HepG2 (cell line): ENCODE measurements at regions not wholly inside any gene's neighbourhood (a gene's known extent, or its start where the extent isn't known, plus 50 kb on each side); places are given as distances from the start of the nearest gene placed in this dataset.

Experiments used
- ATAC-seq: fragments of 200-7000 bp; cut with Tn5 transposase; 3 replicates; pipeline ENCODE4 v1.9.1; 2020; ENCODE audit warnings: mild to moderate bottlenecking, moderate library complexity
- BruUV-seq: library from RNA; stranded (reverse); fragments of 400-500 nt; replicated peaks from 2 replicates; lab custom pipeline; 2021; lab: Mats Ljungman, UMichigan
- CTCF ChIA-PET: fragments of 300-600 bp; formaldehyde crosslinking; extraction: SDS; loops from one replicate; lab custom pipeline; 2021; ENCODE audit warnings: low total read pairs, inconsistent platforms, low intra/inter-chr PET ratio; lab: Yijun Ruan, JAX
- POLR2A ChIA-PET: fragments of 350-600 bp; sonication (Branson Sonifier 250); formaldehyde crosslinking; loops from one replicate; lab custom pipeline; 2020; ENCODE audit warnings: antibody characterized with exemption, inconsistent platforms; lab: Yijun Ruan, JAX
- DNase-seq: peaks from one replicate; pipeline ENCODE4 v3.0.0-alpha.2; 2015; ENCODE audit warnings: low spot score
- FAIRE-seq: peaks from 3 replicates; lab custom pipeline; 2011; peaks lifted over from hg19 to GRCh38; lab: Jason Lieb, UNC
- H2AFZ ChIP-seq: one replicate; pipeline ENCODE4 v1.6.1; 2011; ENCODE audit warnings: low read length, inconsistent platforms
- H3K27ac ChIP-seq: fragments of 300-600 bp; 3 replicates; pipeline ENCODE4 v1.8.0; 2011; ENCODE audit warnings: mixed run types, mild to moderate bottlenecking, mixed read lengths, low read length, inconsistent platforms; ENCODE audit not compliant: insufficient read depth; ENCODE audit errors: extremely low read length
- H3K27me3 ChIP-seq, 2 experiments: fragments of 200-600 bp in 1 of 2; 2 replicates in 1 of 2; 3 replicates in 1 of 2; pipeline versions ENCODE4 v1.6.0 to v1.8.0; 2011; ENCODE audit warnings: low read length in 2 of 2, mild to moderate bottlenecking in 2 of 2, moderate library complexity in 2 of 2, inconsistent platforms in 1 of 2; ENCODE audit not compliant: insufficient read depth in 2 of 2, control insufficient read depth in 1 of 2
- H3K36me3 ChIP-seq, 2 experiments: fragments of 200-600 bp in 1 of 2; replicated peaks in 1 of 2; 2 replicates in 1 of 2; 3 replicates in 1 of 2; pipeline versions ENCODE4 v1.5.1 to v1.8.0; 2011; ENCODE audit warnings: low read length in 2 of 2, inconsistent platforms in 1 of 2; ENCODE audit not compliant: insufficient read depth in 2 of 2, control insufficient read depth in 1 of 2
- H3K4me1 ChIP-seq: 2 replicates; pipeline ENCODE4 v1.5.1; 2012; ENCODE audit warnings: low read length, inconsistent platforms; ENCODE audit not compliant: insufficient read depth
- H3K4me2 ChIP-seq: 2 replicates; pipeline ENCODE4 v1.6.0; 2011; ENCODE audit warnings: low read depth, low read length, inconsistent platforms
- H3K4me3 ChIP-seq, 3 experiments: fragments of 200-600 bp in 1 of 3; sonication (generic), shearing (Covaris generic) in 1 of 3; replicated peaks in 1 of 3; 2 replicates each; pipeline ENCODE4 v1.5.1; 2011 to 2016; ENCODE audit warnings: low read length in 3 of 3, inconsistent platforms in 2 of 3, low read depth in 2 of 3, mild to moderate bottlenecking in 2 of 3, control low read depth in 1 of 3, mixed read lengths in 1 of 3; ENCODE audit not compliant: insufficient read depth in 1 of 3
- H3K79me2 ChIP-seq: one replicate; pipeline ENCODE4 v1.6.1; 2011; ENCODE audit warnings: low read length, inconsistent platforms; ENCODE audit not compliant: insufficient read depth
- H3K9ac ChIP-seq: 2 replicates; pipeline ENCODE4 v1.6.0; 2011; ENCODE audit warnings: mild to moderate bottlenecking, low read depth, low read length, inconsistent platforms; ENCODE audit not compliant: insufficient read depth
- H3K9me3 ChIP-seq: 2 replicates; pipeline ENCODE4 v1.5.1; 2012; ENCODE audit warnings: mild to moderate bottlenecking, low read length
- H4K20me1 ChIP-seq: 2 replicates; pipeline ENCODE4 v1.6.0; 2011; ENCODE audit warnings: inconsistent platforms, mild to moderate bottlenecking, low read length, moderate library complexity; ENCODE audit not compliant: insufficient read depth
- DNMT1 ChIP-seq: sonication (generic); formaldehyde crosslinking; IDR thresholded peaks from 2 replicates; pipeline ENCODE4 v1.5.1; 2020; ENCODE audit warnings: mild to moderate bottlenecking, missing genetic modification reagents
- ELF1 ChIP-seq: sonication (generic); formaldehyde crosslinking; IDR thresholded peaks from 2 replicates; pipeline ENCODE4 v1.4.0; 2020; ENCODE audit warnings: missing genetic modification reagents
- SRSF1 ChIP-seq: fragments of 200-400 bp; formaldehyde crosslinking; optimal IDR thresholded peaks from 2 replicates; pipeline ENCODE3; 2017; ENCODE audit warnings: mild to moderate bottlenecking, low read depth, low read length, moderate library complexity
- ZNF33B ChIP-seq: sonication (generic); formaldehyde crosslinking; IDR thresholded peaks from 2 replicates; pipeline ENCODE4 v1.5.1; 2020; ENCODE audit warnings: mild to moderate bottlenecking, missing genetic modification reagents
- ZNF567 ChIP-seq: sonication (generic); formaldehyde crosslinking; IDR thresholded peaks from 2 replicates; pipeline ENCODE4 v1.8.1; 2023; ENCODE audit warnings: mild to moderate bottlenecking, missing genetic modification reagents, borderline replicate concordance
- ZNF614 ChIP-seq: IDR thresholded peaks from 2 replicates; pipeline ENCODE4 v1.6.1; 2018; ENCODE audit warnings: missing biosample characterization, missing genetic modification reagents, inconsistent platforms, borderline replicate concordance
- ZNF703 ChIP-seq: sonication (generic); formaldehyde crosslinking; IDR thresholded peaks from 2 replicates; pipeline ENCODE4 v1.5.1; 2020; ENCODE audit warnings: missing genetic modification reagents, mild to moderate bottlenecking, moderate library complexity, borderline replicate concordance
- WGBS: methylation state at CpG from one replicate; pipeline ENCODE4 v1.1.6; 2017; ENCODE audit warnings: low lambda C conversion rate; 5-methylcytosine and 5-hydroxymethylcytosine counted together
- in situ Hi-C: cut with HindIII; loops from 2 replicates; pipeline ENCODE4 v1.10.0; 2017; ENCODE audit warnings: low pct_unique_long_range_greater_than_20kb; ENCODE audit not compliant: extremely low pct_ligation_motif_present
- intact Hi-C: fragments of 100-400 bp; cut with micrococcal nuclease; formaldehyde crosslinking; loops from one replicate; pipeline ENCODE4 v1.10.0; 2022; ENCODE audit not compliant: unreplicated experiment
- TF ChIP-seq, protein P1 (sequence below), 2 experiments: sonication (generic) in 1 of 2; formaldehyde crosslinking in 1 of 2; IDR thresholded peaks; 2 replicates each; pipeline versions ENCODE4 v1.4.0 to v1.6.1; 2016 to 2020; ENCODE audit warnings: borderline replicate concordance in 1 of 2, low read depth in 1 of 2, mild to moderate bottlenecking in 1 of 2, missing genetic modification reagents in 1 of 2
- TF ChIP-seq, protein P2 (sequence below): sonication (generic); formaldehyde crosslinking; IDR thresholded peaks from one replicate; pipeline ENCODE4 v1.5.1; 2020; ENCODE audit warnings: mild to moderate bottlenecking, missing genetic modification reagents; ENCODE audit errors: not compliant biosample characterization

DNA sequence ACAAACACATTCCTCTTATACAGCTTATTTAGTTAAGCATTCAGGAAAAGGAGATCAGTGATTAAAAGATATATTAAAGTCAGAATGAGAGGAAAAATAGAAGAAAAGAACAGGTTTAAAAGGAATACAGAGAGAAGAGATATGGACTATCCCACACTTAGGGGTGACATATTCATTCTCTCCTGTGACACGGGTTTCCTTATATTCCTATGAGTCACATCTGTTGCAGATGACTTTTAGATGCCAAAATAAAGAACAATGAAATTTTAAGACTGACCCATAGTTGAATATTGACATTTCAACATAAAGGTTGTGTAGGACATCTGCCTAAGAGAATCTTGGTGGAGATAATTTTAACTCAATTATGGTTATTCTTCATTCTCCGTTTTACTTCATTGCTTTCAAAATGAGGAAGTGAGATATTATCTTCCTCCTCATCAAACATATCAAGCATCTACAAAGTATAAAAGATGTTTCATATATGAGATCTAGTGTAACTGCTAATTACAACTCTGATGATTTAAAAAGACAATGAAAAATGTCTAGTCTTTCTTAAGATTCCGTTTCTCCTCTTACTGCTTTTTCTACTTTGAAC is 1336.7 kb upstream of the CITED2 start:
- no peaks in the 10 kb centered on the region for H4K20me1 ChIP-seq
- no peaks in the 10 kb centered on the region for H3K4me1 ChIP-seq
- BruUV-seq: no TSS peak
- H3K4me2 ChIP-seq: no peak overlapping the region
- intact Hi-C loops (no loop called here), in situ Hi-C loops (no loop called here)
- CTCF ChIA-PET: no interaction called here
- no peak overlapping the region for H3K9ac ChIP-seq
- ATAC-seq (peak; percentile 51; the same call in 1 of the 3 replicates), FAIRE-seq (no peak), DNase-seq (no peak)
- no peak overlapping the region for H3K27ac ChIP-seq
- WGBS: 13% methylated on average over 3 of the region's 3 CpGs
- POLR2A ChIA-PET: no interaction called here
- H3K9me3 ChIP-seq: peaks cover 26% of the 10 kb centered on the region
- no peaks in the 10 kb centered on the region for H3K36me3 ChIP-seq
- no peak overlapping the region for H3K4me3 ChIP-seq
- H3K27me3 ChIP-seq: no peaks in the 10 kb centered on the region
- no peaks in the 10 kb centered on the region for H3K79me2 ChIP-seq
- no peak overlapping the region for H2AFZ ChIP-seq
- TF ChIP-seq, protein P1, sequence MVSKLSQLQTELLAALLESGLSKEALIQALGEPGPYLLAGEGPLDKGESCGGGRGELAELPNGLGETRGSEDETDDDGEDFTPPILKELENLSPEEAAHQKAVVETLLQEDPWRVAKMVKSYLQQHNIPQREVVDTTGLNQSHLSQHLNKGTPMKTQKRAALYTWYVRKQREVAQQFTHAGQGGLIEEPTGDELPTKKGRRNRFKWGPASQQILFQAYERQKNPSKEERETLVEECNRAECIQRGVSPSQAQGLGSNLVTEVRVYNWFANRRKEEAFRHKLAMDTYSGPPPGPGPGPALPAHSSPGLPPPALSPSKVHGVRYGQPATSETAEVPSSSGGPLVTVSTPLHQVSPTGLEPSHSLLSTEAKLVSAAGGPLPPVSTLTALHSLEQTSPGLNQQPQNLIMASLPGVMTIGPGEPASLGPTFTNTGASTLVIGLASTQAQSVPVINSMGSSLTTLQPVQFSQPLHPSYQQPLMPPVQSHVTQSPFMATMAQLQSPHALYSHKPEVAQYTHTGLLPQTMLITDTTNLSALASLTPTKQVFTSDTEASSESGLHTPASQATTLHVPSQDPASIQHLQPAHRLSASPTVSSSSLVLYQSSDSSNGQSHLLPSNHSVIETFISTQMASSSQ (IDR thresholded peaks at IDR 0.05; ENCODE audit: low read depth): no peak
- TF ChIP-seq, protein P1 (CRISPR knock-in tag; IDR thresholded peaks at IDR 0.05; ENCODE audit: borderline replicate concordance): no peak
- TF ChIP-seq SRSF1 (no peak), ELF1 (CRISPR knock-in tag) (no peak), ZNF703 (no peak), ZNF567 (CRISPR knock-in tag) (no peak), DNMT1 (CRISPR knock-in tag) (no peak), ZNF33B (CRISPR knock-in tag) (no peak), ZNF614 (no peak)
- TF ChIP-seq, protein P2, sequence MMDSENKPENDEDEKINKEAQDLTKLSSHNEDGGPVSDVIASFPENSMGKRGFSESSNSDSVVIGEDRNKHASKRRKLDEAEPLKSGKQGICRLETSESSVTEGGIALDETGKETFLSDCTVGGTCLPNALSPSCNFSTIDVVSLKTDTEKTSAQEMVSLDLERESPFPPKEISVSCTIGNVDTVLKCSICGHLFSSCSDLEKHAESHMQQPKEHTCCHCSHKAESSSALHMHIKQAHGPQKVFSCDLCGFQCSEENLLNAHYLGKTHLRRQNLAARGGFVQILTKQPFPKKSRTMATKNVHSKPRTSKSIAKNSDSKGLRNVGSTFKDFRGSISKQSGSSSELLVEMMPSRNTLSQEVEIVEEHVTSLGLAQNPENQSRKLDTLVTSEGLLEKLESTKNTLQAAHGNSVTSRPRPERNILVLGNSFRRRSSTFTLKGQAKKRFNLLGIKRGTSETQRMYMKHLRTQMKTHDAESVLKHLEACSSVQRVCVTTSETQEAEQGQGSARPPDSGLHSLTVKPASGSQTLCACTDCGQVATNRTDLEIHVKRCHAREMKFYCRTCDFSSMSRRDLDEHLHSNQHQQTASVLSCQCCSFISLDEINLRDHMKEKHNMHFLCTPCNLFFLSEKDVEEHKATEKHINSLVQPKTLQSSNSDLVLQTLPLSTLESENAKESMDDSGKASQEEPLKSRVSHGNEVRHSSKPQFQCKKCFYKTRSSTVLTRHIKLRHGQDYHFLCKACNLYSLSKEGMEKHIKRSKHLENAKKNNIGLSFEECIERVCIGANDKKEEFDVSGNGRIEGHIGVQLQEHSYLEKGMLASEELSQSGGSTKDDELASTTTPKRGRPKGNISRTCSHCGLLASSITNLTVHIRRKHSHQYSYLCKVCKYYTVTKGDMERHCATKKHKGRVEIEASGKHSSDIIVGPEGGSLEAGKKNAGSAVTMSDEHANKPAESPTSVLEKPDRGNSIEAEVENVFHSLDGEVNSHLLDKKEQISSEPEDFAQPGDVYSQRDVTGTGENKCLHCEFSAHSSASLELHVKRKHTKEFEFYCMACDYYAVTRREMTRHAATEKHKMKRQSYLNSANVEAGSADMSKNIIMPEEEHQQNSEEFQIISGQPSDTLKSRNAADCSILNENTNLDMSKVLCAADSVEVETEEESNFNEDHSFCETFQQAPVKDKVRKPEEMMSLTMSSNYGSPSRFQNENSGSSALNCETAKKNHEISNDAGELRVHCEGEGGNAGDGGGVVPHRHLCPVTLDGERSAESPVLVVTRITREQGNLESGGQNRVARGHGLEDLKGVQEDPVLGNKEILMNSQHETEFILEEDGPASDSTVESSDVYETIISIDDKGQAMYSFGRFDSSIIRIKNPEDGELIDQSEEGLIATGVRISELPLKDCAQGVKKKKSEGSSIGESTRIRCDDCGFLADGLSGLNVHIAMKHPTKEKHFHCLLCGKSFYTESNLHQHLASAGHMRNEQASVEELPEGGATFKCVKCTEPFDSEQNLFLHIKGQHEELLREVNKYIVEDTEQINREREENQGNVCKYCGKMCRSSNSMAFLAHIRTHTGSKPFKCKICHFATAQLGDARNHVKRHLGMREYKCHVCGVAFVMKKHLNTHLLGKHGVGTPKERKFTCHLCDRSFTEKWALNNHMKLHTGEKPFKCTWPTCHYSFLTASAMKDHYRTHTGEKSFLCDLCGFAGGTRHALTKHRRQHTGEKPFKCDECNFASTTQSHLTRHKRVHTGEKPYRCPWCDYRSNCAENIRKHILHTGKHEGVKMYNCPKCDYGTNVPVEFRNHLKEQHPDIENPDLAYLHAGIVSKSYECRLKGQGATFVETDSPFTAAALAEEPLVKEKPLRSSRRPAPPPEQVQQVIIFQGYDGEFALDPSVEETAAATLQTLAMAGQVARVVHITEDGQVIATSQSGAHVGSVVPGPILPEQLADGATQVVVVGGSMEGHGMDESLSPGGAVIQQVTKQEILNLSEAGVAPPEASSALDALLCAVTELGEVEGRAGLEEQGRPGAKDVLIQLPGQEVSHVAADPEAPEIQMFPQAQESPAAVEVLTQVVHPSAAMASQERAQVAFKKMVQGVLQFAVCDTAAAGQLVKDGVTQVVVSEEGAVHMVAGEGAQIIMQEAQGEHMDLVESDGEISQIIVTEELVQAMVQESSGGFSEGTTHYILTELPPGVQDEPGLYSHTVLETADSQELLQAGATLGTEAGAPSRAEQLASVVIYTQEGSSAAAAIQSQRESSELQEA (CRISPR knock-in tag): no peak
